Activated T-cell treated with anti-CD3 and anti-CD28 coated beads, Interleukin-2, amount 50 U/mL, for 4 hours (primary cell): ENCODE measurements at regions not wholly inside any gene's neighbourhood (a gene's known extent, or its start where the extent isn't known, plus 50 kb on each side); places are given as distances from the start of the nearest gene placed in this dataset.

Experiments
- ATAC-seq, 2 donors: fragments of 200-7000 bp; cut with Tn5 transposase; one replicate each; pipeline ENCODE4 v1.10.0; 2021
- DNase-seq: peaks from one replicate; pipeline ENCODE4 v3.0.0-alpha.2; 2020
- H3K27me3 Mint-ChIP-seq: one replicate; pipeline ENCODE4 v1.8.0; 2021; ENCODE audit warnings: low read depth, mixed read lengths
- H3K36me3 Mint-ChIP-seq: one replicate; pipeline ENCODE4 v1.8.0; 2022; ENCODE audit warnings: mixed read lengths; ENCODE audit not compliant: insufficient read depth
- H3K4me1 Mint-ChIP-seq: one replicate; pipeline ENCODE4 v1.8.0; 2021; ENCODE audit warnings: low read depth, mixed read lengths
- H3K4me3 Mint-ChIP-seq: one replicate; pipeline ENCODE4 v1.8.0; 2021; ENCODE audit warnings: mild to moderate bottlenecking, moderate library complexity, mixed read lengths
- H3K9me3 Mint-ChIP-seq: one replicate; pipeline ENCODE4 v1.8.0; 2021; ENCODE audit warnings: mixed read lengths

DNA sequence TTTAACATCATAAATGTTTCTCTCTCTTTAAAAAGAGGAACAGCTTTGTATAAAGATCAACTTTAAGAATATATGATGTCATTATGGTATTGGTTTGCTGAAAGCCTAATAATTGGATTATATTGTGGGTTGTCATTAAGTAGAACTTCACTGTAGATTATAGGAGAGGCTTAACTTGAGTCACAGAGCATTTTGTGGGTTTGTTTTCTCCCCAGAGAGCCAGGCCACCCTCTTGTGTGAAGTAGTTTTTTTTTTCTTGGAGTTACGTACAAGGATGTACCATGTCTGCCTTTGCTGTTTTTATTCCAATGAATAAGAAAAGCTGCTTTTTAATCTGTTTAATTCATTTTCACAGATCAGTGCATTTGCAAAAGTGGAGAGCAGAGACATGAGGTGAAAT, 354.8 kb upstream of the TBL1XR1 start:
- Mint-ChIP-seq H3K36me3 (no peaks in the 10 kb centered on the region), H3K9me3 (no peaks in the 10 kb centered on the region), H3K27me3 (no peaks in the 10 kb centered on the region), H3K4me3 (no peak overlapping the region), H3K4me1 (peaks cover 51% of the 10 kb centered on the region)
- no peak for ATAC-seq
- DNase-seq: no peak

DNA sequence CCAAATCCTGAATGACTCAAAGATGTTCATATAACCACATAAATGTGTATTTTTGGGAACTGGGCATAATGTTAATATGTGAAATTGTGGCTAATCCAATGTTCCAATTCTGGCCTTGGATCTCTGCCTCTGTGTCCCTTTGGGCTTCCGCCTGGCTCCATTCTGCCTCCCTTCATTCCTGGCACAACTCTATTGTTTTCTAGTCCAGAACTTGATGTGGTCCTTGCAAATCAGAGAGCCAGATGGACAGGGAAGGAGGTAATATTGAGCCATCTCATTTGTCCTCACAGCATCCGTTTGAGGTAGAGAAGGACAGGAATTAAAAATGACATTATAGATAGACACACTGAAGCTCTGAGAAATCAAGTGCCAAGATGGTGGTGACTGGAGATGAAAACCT, 355.7 kb upstream of the TBL1XR1 start:
- H3K4me1 Mint-ChIP-seq: peaks cover 44% of the 10 kb centered on the region
- ATAC-seq (no peak), DNase-seq (no peak)
- H3K27me3 Mint-ChIP-seq: no peaks in the 10 kb centered on the region
- H3K9me3 Mint-ChIP-seq: no peaks in the 10 kb centered on the region
- no peak overlapping the region for H3K4me3 Mint-ChIP-seq
- H3K36me3 Mint-ChIP-seq: no peaks in the 10 kb centered on the region

DNA sequence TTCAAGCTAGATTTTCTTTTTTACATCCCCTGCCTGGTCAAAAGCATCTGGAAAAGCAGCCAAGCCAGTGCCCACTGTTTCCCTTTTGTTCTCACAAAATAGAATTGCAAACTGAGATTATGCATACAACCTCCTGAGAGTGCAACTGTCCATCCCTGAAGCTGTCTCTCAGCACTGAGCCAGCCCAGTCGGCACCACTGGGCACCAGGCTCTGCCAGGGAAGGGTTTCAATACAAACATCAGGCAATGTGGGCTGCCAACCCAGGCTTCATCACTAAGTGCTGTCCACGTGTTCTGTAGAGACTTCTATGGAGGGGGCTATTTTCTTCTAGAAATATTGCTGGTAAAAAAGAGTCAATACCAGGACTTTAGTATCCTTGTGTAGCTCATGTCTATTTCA, 356.3 kb upstream of the TBL1XR1 start:
- DNase-seq (no peak), ATAC-seq (no peak)
- Mint-ChIP-seq H3K4me1 (peaks cover 43% of the 10 kb centered on the region), H3K27me3 (no peaks in the 10 kb centered on the region), H3K9me3 (no peaks in the 10 kb centered on the region), H3K4me3 (no peak overlapping the region), H3K36me3 (no peaks in the 10 kb centered on the region)

DNA sequence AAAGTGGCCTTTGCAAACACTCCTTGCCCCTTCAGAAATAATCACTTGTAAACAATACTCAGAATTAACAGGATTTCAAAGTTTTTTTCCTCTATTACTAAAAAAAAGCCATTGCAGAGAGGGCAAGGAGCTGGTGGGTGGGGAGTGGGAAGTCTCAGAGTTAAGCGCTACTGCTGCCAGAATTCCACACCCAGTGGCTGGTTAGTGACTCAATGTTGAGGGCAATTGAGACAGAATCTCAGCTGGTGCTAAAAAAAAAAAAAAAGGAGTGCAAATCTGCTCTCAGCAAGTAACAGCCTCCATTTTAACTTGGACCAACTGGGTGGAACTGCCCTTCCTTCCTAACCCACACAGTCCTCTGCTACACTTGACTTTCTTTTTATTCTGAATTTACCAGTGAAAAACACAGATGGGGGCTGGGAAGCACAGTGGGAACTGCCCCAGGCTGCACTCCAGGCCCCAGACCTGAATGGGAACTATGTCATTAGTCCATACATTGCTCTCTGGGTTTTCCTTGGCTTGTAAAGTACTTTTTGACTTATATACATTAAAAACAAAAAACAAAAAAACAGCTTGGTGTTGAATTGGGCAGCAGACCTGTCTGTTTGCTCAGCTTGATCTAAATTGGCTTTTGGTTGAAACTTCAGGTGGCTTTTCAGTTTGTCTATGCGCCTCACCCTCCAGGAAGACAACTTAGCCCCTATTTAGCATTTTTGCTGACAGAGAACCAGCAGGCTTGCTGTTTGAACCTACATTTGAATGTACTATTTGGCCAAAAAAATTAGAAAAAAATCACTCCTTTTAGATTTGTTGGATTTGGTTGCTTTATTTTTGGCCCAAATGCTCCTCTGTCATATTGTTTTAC, 357.8 kb upstream of the TBL1XR1 start:
- Mint-ChIP-seq H3K36me3 (no peaks in the 10 kb centered on the region), H3K9me3 (no peaks in the 10 kb centered on the region), H3K27me3 (no peaks in the 10 kb centered on the region), H3K4me1 (peaks cover 43% of the 10 kb centered on the region), H3K4me3 (no peak overlapping the region)
- DNase-seq (no peak), ATAC-seq (peak in 1 of 2 donors; percentile 48)

DNA sequence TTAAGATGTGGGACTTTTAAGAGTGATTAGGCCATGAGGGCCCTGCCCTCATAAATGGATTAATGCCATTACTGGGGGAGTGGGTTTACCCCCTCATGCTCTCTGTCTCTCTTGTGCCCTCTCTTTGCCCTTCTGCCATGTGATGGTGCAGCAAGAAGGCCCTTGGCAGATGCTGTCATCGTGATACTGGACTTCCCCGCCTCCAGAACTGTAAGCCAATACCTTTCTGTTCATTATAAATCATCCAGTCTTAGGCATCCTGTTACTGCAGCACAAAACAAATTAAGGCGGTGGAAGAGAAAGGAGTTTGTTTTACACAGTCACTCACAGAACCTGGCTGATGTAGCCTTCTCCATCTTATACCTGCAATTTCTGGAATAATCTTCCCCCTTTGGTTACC, 360.3 kb upstream of the TBL1XR1 start:
- H3K9me3 Mint-ChIP-seq: no peaks in the 10 kb centered on the region
- H3K27me3 Mint-ChIP-seq: no peaks in the 10 kb centered on the region
- ATAC-seq (no peak), DNase-seq (no peak)
- H3K4me3 Mint-ChIP-seq: no peak overlapping the region
- H3K4me1 Mint-ChIP-seq: peaks cover 20% of the 10 kb centered on the region
- H3K36me3 Mint-ChIP-seq: no peaks in the 10 kb centered on the region

DNA sequence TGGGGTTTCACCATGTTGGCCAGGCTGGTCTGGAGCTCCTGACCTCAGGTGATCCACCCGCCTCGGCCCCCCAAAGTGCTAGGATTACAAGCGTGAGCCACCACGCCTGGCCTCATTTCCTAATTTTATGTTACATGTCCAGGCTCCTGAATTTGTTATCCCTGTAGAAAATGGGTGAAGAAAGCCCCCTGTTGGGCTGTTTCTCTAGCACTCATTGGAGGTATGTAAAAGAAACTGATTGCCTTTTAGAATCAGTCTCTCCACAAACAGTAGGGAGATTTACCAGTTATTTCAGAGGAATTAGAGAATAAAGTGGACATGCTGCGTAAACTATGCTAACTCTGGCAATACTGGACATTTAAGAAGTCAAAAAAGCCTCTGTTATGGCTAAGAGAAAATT, 364.1 kb upstream of the TBL1XR1 start:
- ATAC-seq (no peak), DNase-seq (no peak)
- Mint-ChIP-seq H3K4me3 (no peak overlapping the region), H3K36me3 (no peaks in the 10 kb centered on the region), H3K9me3 (no peaks in the 10 kb centered on the region), H3K27me3 (no peaks in the 10 kb centered on the region), H3K4me1 (no peaks in the 10 kb centered on the region)

DNA sequence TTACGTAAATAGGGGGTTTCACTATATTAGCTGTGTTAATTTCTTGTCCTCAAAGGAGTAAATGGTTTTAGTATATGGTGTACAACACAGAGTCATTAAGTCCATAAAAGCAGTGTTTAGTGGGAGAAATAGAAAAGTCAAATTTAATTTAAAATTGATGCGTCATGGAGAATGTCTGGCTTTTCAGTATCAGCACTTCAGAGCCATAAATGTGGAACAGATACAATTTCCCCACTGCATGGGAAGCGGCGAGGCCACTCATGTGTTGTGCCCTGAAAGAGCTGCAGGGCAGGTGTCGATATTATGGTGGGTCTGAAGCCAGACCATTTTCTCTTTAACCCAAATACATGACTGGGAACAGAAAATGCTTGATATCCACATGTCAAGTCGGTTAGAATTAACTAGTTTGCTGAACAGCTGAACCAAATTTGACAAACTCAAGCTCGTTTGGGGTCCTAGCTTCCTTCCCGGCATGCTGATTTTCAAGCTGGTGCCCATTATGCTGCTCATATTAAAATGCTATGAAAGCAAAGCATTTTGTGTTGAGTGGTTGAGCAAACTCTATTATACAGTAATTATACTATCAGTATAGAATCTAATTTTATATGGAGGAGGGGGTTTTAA, 364.6 kb upstream of the TBL1XR1 start:
- Mint-ChIP-seq H3K9me3 (no peaks in the 10 kb centered on the region), H3K27me3 (no peaks in the 10 kb centered on the region), H3K4me3 (no peak overlapping the region), H3K36me3 (no peaks in the 10 kb centered on the region), H3K4me1 (no peaks in the 10 kb centered on the region)
- DNase-seq (no peak), ATAC-seq (no peak)

DNA sequence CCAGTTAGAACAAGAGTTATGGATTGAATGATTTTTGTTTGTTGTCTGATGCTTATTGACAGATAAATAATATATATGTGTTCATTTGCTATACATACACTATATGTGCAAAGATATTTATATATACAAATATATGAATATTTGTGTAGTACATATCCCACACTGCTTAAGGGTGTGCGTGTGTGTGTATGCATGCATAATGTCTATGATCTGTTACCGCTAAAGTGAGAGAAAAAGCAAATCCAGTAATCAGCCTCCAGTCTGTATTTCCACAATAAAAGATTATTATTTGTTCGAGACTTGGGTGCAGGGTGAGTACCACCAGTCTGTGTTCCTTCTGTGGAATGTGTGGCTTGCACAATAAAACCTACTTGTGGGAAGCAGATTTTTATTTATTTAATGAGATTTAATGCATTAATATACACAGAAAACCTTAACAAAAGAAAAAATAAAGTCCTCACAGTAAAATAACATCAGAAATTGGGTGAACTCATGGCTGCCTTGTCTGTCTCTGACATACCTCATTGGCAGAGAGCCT, 366.0 kb upstream of the TBL1XR1 start:
- ATAC-seq (no peak), DNase-seq (no peak)
- Mint-ChIP-seq H3K4me3 (no peak overlapping the region), H3K9me3 (no peaks in the 10 kb centered on the region), H3K27me3 (no peaks in the 10 kb centered on the region), H3K4me1 (no peaks in the 10 kb centered on the region), H3K36me3 (no peaks in the 10 kb centered on the region)

DNA sequence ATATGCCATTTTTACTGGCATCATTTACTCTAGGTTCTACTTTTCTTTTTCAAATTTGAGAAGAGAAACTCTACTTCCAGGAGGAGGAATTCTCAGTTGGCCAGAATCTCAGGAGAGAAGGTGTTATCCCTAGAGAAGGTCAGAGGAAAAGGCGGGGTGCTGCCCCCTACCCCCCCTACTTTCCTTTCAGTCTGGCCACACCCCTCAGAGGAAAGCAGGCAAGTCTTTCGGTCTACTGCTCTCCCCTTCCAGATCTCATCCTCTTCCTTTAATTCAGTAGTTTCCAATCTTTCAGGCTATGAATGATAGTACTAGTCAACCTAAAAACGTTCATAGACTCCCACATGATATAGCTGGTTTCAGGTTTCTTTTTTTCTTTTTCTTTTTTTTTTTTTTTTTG, 366.5 kb upstream of the TBL1XR1 start:
- H3K4me1 Mint-ChIP-seq: no peaks in the 10 kb centered on the region
- no peaks in the 10 kb centered on the region for H3K9me3 Mint-ChIP-seq
- no peaks in the 10 kb centered on the region for H3K27me3 Mint-ChIP-seq
- DNase-seq: no peak
- no peak overlapping the region for H3K4me3 Mint-ChIP-seq
- no peaks in the 10 kb centered on the region for H3K36me3 Mint-ChIP-seq
- ATAC-seq: no peak

DNA sequence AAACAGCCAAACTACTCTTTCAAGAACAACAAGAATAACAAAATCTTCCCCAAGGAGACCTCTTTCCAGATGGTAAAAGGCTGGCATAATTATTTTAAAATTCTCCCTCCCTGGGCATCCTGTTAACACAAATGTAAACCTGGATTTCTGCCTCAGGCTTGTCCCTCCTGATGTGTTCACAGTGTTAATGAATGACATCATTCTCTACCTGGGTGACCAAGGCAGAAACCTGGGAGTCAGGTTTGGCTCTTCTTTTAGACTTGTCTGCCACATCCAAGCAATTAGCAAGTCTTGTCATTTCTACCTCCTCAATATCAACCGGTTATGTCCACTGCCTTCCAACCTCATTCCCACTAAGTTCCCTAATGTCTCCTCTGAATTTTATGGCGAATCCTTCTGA, 368.7 kb upstream of the TBL1XR1 start:
- no peaks in the 10 kb centered on the region for H3K27me3 Mint-ChIP-seq
- no peak overlapping the region for H3K4me3 Mint-ChIP-seq
- ATAC-seq: no peak
- peaks cover 9% of the 10 kb centered on the region for H3K9me3 Mint-ChIP-seq
- DNase-seq: no peak
- no peaks in the 10 kb centered on the region for H3K36me3 Mint-ChIP-seq
- H3K4me1 Mint-ChIP-seq: peaks cover 2% of the 10 kb centered on the region

DNA sequence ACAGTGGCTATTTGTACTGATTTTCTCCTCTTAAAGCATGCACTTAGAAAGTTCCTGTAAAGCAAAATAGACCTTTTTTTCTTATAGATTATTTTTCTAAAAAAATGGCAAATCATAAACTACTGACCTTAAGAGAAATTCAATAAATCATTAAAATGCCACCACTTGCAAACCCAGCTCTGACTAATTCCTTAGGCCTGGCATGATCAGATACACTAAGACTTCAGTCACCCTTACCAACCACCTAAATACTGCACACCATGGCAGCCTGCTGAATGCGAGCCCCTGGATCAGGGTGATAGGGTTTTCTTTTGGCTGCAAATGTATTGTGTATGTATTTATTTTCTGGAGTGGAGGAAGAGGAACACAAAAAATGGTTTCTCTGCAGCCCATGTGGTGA, 370.6 kb upstream of the TBL1XR1 start:
- Mint-ChIP-seq H3K4me3 (no peak overlapping the region), H3K9me3 (peaks cover 9% of the 10 kb centered on the region), H3K27me3 (no peaks in the 10 kb centered on the region), H3K36me3 (no peaks in the 10 kb centered on the region), H3K4me1 (peaks cover 2% of the 10 kb centered on the region)
- DNase-seq (no peak), ATAC-seq (no peak)

DNA sequence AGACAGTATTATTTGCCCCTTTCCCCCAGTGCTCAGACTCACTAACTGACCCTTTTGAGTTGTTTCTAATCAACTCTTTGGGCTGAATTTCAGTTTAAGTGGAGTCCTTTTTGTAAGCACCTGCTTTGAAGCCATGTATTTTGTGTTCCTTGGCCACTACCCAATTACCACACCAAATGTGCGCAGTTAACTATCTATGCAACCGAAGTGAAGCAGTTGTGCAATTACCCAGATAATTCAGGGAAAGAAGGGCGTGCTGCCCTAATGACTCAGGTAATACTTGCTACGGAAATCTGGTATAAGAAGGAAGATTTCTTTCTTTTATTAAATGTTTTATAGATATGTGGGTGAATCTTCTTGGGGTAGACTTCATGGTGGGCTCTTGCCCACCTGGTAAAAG, 371.9 kb upstream of the TBL1XR1 start:
- peaks cover 9% of the 10 kb centered on the region for H3K9me3 Mint-ChIP-seq
- no peak for ATAC-seq
- no peaks in the 10 kb centered on the region for H3K36me3 Mint-ChIP-seq
- no peaks in the 10 kb centered on the region for H3K27me3 Mint-ChIP-seq
- no peak overlapping the region for H3K4me3 Mint-ChIP-seq
- no peak for DNase-seq
- H3K4me1 Mint-ChIP-seq: peaks cover 2% of the 10 kb centered on the region

DNA sequence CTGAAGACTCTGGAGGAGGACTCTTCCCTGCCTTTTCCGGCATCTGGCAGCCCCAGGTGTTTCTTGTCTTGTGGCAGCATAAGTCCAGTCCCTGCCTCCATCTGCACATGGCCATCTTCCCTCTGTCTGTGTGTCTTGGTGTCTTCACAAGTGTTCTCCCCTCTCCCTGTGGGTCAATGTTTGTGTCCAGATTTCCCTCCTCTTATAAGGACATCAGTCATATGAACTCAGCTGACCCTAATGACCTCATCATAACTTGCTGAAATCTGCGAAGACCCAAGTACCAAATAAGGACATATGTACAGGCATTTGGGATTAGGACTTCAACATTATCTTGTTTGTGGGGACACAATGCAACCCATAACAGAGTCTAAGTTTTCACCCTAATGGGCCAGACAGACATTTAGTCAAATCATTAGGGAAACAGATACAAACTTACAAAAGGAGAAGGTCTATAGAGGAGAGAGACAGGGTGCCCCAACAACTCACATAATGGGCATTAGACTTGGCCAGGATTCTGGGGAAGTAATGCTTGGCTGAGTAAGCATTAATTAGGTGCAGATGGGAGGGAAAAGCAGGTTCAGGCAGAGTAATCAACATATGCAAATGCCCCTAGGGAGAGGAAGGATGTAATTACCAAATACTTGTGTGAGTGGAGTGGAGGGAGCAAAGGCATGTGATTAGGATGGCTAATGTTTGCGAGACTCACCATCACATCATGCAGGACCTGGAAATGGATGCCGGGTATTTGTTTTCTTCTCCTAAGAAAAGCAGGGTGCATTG, 372.8 kb upstream of the TBL1XR1 start:
- ATAC-seq (no peak), DNase-seq (no peak)
- H3K36me3 Mint-ChIP-seq: no peaks in the 10 kb centered on the region
- H3K27me3 Mint-ChIP-seq: no peaks in the 10 kb centered on the region
- peaks cover 9% of the 10 kb centered on the region for H3K9me3 Mint-ChIP-seq
- H3K4me3 Mint-ChIP-seq: no peak overlapping the region
- H3K4me1 Mint-ChIP-seq: peaks cover 2% of the 10 kb centered on the region

DNA sequence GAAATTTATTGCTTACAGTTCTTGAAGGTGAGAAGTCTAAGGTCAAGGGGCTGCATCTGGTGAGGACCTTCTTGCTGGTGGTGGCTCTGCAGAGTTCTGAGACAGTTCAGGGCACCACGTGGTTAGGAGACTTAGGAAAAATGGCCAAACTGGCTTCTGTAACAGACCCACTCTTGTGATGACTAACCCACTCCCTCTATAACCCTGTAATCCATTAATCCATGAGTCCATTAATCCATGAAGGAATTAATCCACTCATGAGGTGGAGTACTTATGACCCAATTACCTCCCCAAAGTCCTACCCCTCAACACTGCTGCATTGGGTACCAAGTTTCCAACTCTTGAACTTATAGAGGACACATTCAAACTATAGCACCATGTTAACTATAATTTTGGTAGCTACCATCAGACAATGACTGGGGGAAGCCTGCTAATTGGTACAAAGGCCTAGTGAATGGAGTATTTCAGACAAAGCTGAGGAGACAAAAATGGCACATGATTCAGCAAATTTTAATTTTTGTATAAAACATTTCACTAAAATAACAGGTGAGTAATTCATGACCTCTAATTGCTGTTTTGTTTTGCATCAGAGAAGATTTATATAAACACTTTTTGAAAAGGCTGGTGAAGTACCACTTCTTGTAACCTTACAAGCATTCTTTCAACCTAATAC, 374.1 kb upstream of the TBL1XR1 start:
- H3K9me3 Mint-ChIP-seq: peaks cover 9% of the 10 kb centered on the region
- no peaks in the 10 kb centered on the region for H3K27me3 Mint-ChIP-seq
- ATAC-seq: no peak
- DNase-seq: no peak
- peaks cover 2% of the 10 kb centered on the region for H3K4me1 Mint-ChIP-seq
- H3K36me3 Mint-ChIP-seq: no peaks in the 10 kb centered on the region
- H3K4me3 Mint-ChIP-seq: no peak overlapping the region
